CD14-positive monocyte (primary cell): ENCODE measurements at regions not wholly inside any gene's neighbourhood (a gene's known extent, or its start where the extent isn't known, plus 50 kb on each side); places are given as distances from the start of the nearest gene placed in this dataset.
A peak's percentile ranks its signal among the peaks of the same experiment; 100 is the strongest.
"Not testable (repeated sequence)": the region's sequence is repeated elsewhere in the genome, so short reads cannot be mapped to it uniquely, and the experiment has no call there.

Source experiments
- DNase-seq, 3 donors: peaks; one replicate each; pipeline ENCODE4 v3.0.0-alpha.2; 2011 to 2022
- H2AFZ ChIP-seq: 2 replicates; pipeline ENCODE4 v1.6.0; 2012; ENCODE audit warnings: mild to moderate bottlenecking, low read depth, low read length, inconsistent platforms; ENCODE audit not compliant: insufficient read depth, poor library complexity, severe bottlenecking
- H3K27ac ChIP-seq, 2 donors: 1 replicate in 1 of 2; 2 replicates in 1 of 2; pipeline ENCODE4 v1.5.1; 2012 to 2013; ENCODE audit warnings: low read length in 2 of 2, control low read depth in 1 of 2, inconsistent platforms in 1 of 2, low read depth in 1 of 2, mild to moderate bottlenecking in 1 of 2
- H3K27me3 ChIP-seq, 2 donors: one replicate each; pipeline versions ENCODE4 v1.6.0 to v1.6.1; 2011 to 2013; ENCODE audit warnings: low read length in 2 of 2; ENCODE audit not compliant: control insufficient read depth in 2 of 2, insufficient read depth in 2 of 2
- H3K36me3 ChIP-seq, 2 donors: replicated peaks in 1 of 2; 1 replicate in 1 of 2; 2 replicates in 1 of 2; pipeline versions ENCODE4 v1.5.1 to v1.6.1; 2012 to 2013; ENCODE audit warnings: low read length in 2 of 2, control low read depth in 1 of 2, inconsistent platforms in 1 of 2, mild to moderate bottlenecking in 1 of 2; ENCODE audit not compliant: insufficient read depth in 2 of 2, control insufficient read depth in 1 of 2
- H3K4me1 ChIP-seq, 2 donors: 1 replicate in 1 of 2; 2 replicates in 1 of 2; pipeline versions ENCODE4 v1.5.1 to v1.6.1; 2012 to 2013; ENCODE audit warnings: low read length in 2 of 2, control low read depth in 1 of 2, inconsistent platforms in 1 of 2, mild to moderate bottlenecking in 1 of 2, moderate library complexity in 1 of 2; ENCODE audit not compliant: insufficient read depth in 2 of 2, control insufficient read depth in 1 of 2
- H3K4me2 ChIP-seq: replicated peaks from 2 replicates; pipeline ENCODE3; 2012; ENCODE audit warnings: low read length, moderate library complexity, mild to moderate bottlenecking; ENCODE audit not compliant: poor library complexity, severe bottlenecking; ENCODE audit errors: extremely low read depth
- H3K4me3 ChIP-seq, 3 experiments: fragments of 200-600 bp in 1 of 3; sonication (generic) in 1 of 3; replicated peaks in 1 of 3; 1 replicate in 2 of 3; 2 replicates in 1 of 3; pipeline ENCODE4 v1.5.1; 2011 to 2013; ENCODE audit warnings: low read length in 3 of 3, mild to moderate bottlenecking in 3 of 3, control low read depth in 2 of 3, low read depth in 2 of 3, inconsistent platforms in 1 of 3, moderate library complexity in 1 of 3
- H3K79me2 ChIP-seq: 2 replicates; pipeline ENCODE4 v1.6.0; 2012; ENCODE audit warnings: mild to moderate bottlenecking, control low read depth, inconsistent platforms, low read length, moderate library complexity; ENCODE audit not compliant: insufficient read depth
- H3K9ac ChIP-seq: 2 replicates; pipeline ENCODE4 v1.6.0; 2017; ENCODE audit warnings: low read length, mild to moderate bottlenecking; ENCODE audit not compliant: insufficient read depth, poor library complexity, severe bottlenecking
- H3K9me3 ChIP-seq, 2 donors: replicated peaks in 1 of 2; 1 replicate in 1 of 2; 2 replicates in 1 of 2; pipeline versions ENCODE4 v1.5.1 to v1.6.1; 2012 to 2013; ENCODE audit warnings: low read length in 2 of 2, control low read depth in 1 of 2; ENCODE audit not compliant: control insufficient read depth in 1 of 2, insufficient read depth in 1 of 2
- H4K20me1 ChIP-seq: 2 replicates; pipeline ENCODE4 v1.6.0; 2012; ENCODE audit warnings: mild to moderate bottlenecking, low read length, control low read depth, moderate library complexity; ENCODE audit not compliant: insufficient read depth
- H3K27ac Mint-ChIP-seq, 7 donors: one replicate each; pipeline ENCODE4 v1.8.0; 2020; ENCODE audit warnings: mild to moderate bottlenecking in 7 of 7, mixed read lengths in 7 of 7, moderate library complexity in 6 of 7, inconsistent platforms in 2 of 7
- H3K27me3 Mint-ChIP-seq, 3 donors: one replicate each; pipeline ENCODE4 v1.8.0; 2021 to 2022; ENCODE audit warnings: low read depth in 3 of 3, mild to moderate bottlenecking in 3 of 3, mixed read lengths in 3 of 3, moderate library complexity in 3 of 3, inconsistent platforms in 1 of 3
- H3K36me3 Mint-ChIP-seq, 2 donors: one replicate each; pipeline ENCODE4 v1.8.0; 2020; ENCODE audit warnings: mixed read lengths in 2 of 2, inconsistent platforms in 1 of 2, mild to moderate bottlenecking in 1 of 2
- H3K4me1 Mint-ChIP-seq: one replicate; pipeline ENCODE4 v1.8.0; 2020; ENCODE audit warnings: mild to moderate bottlenecking, mixed read lengths
- H3K4me3 Mint-ChIP-seq, 2 donors: one replicate each; pipeline ENCODE4 v1.8.0; 2020; ENCODE audit warnings: mild to moderate bottlenecking in 2 of 2, mixed read lengths in 2 of 2, moderate library complexity in 1 of 2
- H3K9me3 Mint-ChIP-seq, 7 donors: one replicate each; pipeline ENCODE4 v1.8.0; 2020 to 2022; ENCODE audit warnings: mixed read lengths in 7 of 7, mild to moderate bottlenecking in 6 of 7, moderate library complexity in 6 of 7, inconsistent platforms in 2 of 7
- CTCF ChIP-seq: fragments of 200-600 bp; IDR thresholded peaks from one replicate; pipeline ENCODE4 v1.8.0; 2022; ENCODE audit warnings: antibody characterized with exemption, mild to moderate bottlenecking
- WGBS: methylation state at CpG from one replicate; pipeline ENCODE4 v1.1.5; 2013; ENCODE audit warnings: missing lambda C conversion rate; ENCODE audit not compliant: insufficient coverage; 5-methylcytosine and 5-hydroxymethylcytosine counted together
- intact Hi-C, 2 donors: fragments of 100-400 bp; cut with micrococcal nuclease; formaldehyde crosslinking; loops; one replicate each; pipeline versions ENCODE4 v1.15.0 to v1.15.1; 2023

- H3K36me3 Mint-ChIP-seq: no peaks in the 10 kb centered on the region
- H2AFZ ChIP-seq: no peak overlapping the region
- H3K9me3 Mint-ChIP-seq: peaks cover 0 to 1% (median 0%) of the 10 kb centered on the region in 7 donors
- no peak overlapping the region for H3K4me2 ChIP-seq
- H3K4me1 Mint-ChIP-seq: no peaks in the 10 kb centered on the region
- TF ChIP-seq CTCF: no peak
- H3K79me2 ChIP-seq: no peaks in the 10 kb centered on the region
- intact Hi-C loops: no loop called here
- peaks cover 13 to 20% (median 18%) of the 10 kb centered on the region in 3 donors for H3K27me3 Mint-ChIP-seq
- no peaks in the 10 kb centered on the region for H4K20me1 ChIP-seq
- peak overlapping the region in 1 of 7 donors; percentile 62 for H3K27ac Mint-ChIP-seq
- no peaks in the 10 kb centered on the region for H3K36me3 ChIP-seq
- no peak for DNase-seq
- H3K27me3 ChIP-seq: peaks cover 0 to 5% of the 10 kb centered on the region in 2 donors
- no peak overlapping the region for H3K4me3 Mint-ChIP-seq
- no peaks in the 10 kb centered on the region for H3K9me3 ChIP-seq
- H3K27ac ChIP-seq: no peak overlapping the region
- H3K4me3 ChIP-seq: no peak overlapping the region
- WGBS: 77% methylated on average over 3 of the region's 6 CpGs
- no peaks in the 10 kb centered on the region for H3K4me1 ChIP-seq
- H3K9ac ChIP-seq: no peak overlapping the region
Observed at GRCh38 chr5:135094339-135095051, 60.5 kb upstream of the PITX1 start.

- H3K36me3 Mint-ChIP-seq, H3K36me3 ChIP-seq, H3K4me1 Mint-ChIP-seq, H3K4me3 ChIP-seq, H3K4me3 Mint-ChIP-seq, H3K4me2 ChIP-seq, H3K79me2 ChIP-seq, H3K4me1 ChIP-seq, H3K9me3 ChIP-seq, H2AFZ ChIP-seq, H3K9ac ChIP-seq, intact Hi-C loops, H3K27ac ChIP-seq, H3K27me3 ChIP-seq, DNase-seq, H3K9me3 Mint-ChIP-seq, H3K27ac Mint-ChIP-seq, H4K20me1 ChIP-seq: not testable (repeated sequence)
- H3K27me3 Mint-ChIP-seq: peaks cover 14 to 20% (median 18%) of the 10 kb centered on the region in 3 donors
- no CpG with 5 or more reads among the region's 1 CpG for WGBS
Observed at GRCh38 chr5:135093483-135093882, 59.5 kb upstream of the PITX1 start.
